Erythroblast (primary cell): ENCODE measurements at regions not wholly inside any gene's neighbourhood (a gene's known extent, or its start where the extent isn't known, plus 50 kb on each side); places are given as distances from the start of the nearest gene placed in this dataset.

Source experiments
- GATA1 ChIP-seq: IDR thresholded peaks from 2 replicates; pipeline ENCODE4 v1.6.1; 2011; ENCODE audit warnings: low read depth, mild to moderate bottlenecking, control low read depth, low read length, moderate library complexity
- POLR2A ChIP-seq: IDR thresholded peaks from 2 replicates; pipeline ENCODE4 v1.6.1; 2011; ENCODE audit warnings: mild to moderate bottlenecking, low read length

- TF ChIP-seq POLR2A (no peak), GATA1 (no peak)
Measured at GRCh38 chr13:111577208-111577828, 256.9 kb downstream of the TEX29 start.
